ENCODE measurements at regions not wholly inside any gene's neighbourhood (a gene's known extent, or its start where the extent isn't known, plus 50 kb on each side); places are given as distances from the start of the nearest gene placed in this dataset.
"Not testable (repeated sequence)": the region's sequence is repeated elsewhere in the genome, so short reads cannot be mapped to it uniquely, and the experiment has no call there.

DNA sequence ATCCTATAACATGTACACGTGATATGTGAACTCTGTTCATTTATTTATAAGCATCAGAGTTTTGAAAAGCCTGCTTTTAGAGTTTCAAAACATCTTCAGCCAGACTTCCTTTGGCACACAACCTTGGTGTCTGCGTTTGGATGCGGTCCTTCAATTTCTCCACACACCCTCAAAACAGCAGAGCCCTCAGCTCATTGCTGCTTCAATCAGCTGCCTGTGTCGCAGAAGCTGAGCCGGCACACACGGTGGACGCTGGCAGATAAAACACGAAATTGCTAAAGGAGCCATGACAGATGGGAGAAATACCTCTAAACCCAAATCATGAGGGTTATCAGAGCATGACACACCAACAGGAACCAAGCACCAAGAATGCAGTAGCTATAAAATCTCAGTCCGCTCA is 396.4 kb upstream of the AKR1E2 start:
- DNase-seq: no peak

DNA sequence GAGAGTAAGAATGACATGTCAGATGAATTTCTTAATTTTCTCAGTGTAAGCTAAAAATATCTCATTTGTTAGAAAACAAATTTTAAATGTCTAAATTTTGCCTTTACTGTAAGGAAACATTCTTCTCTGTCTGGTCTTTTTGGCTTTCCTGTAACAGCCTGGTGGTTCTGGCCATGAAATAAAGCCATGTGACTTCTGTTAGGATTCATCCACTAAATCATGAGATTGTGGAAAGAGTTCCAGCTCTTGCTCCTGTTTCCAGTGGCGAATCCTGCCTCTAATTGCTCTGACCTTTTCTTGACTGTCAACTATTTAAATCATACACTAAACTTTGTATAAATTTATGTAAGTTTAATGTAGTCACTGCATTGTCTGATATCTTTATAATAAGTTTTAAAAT is 398.5 kb upstream of the AKR1E2 start:
- DNase-seq: no peak

DNA sequence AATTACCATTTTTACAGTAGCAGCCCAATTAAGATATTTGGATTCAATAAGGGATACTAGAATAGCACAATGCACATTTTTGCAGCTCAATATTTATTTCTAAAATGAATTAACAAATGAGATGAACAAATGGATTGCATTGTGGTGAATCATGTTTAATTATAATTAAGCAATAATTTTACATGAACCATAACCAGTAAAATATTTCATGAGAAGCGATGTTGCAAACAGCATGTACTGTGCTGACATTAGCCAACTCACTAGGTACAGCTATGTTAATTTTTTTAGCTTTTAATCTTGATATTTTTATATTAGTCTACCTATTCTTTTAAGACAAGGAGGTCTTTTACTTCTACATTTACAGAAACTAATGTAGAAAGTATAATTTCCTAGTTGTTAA is 399.1 kb upstream of the AKR1E2 start:
- DNase-seq: no peak

DNA sequence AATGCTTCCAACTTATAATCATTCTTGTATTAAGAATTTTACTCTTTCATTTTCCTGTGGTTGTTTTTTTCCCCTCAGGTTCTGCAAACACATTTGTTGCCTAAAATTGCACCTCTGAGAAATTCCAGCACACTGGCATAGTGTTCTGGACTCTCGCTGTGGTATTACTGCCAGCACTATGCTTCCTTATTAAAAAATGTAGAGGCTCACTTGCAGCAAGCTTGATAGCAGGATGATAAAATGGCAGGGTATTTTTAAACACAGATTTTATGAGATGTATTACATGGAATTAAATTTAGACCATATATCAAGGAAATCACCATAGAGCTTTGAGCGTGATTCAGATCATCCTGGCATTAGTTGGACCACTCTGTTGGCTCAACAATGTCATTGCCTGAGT is 416.7 kb upstream of the AKR1E2 start:
- no peak for DNase-seq

DNA sequence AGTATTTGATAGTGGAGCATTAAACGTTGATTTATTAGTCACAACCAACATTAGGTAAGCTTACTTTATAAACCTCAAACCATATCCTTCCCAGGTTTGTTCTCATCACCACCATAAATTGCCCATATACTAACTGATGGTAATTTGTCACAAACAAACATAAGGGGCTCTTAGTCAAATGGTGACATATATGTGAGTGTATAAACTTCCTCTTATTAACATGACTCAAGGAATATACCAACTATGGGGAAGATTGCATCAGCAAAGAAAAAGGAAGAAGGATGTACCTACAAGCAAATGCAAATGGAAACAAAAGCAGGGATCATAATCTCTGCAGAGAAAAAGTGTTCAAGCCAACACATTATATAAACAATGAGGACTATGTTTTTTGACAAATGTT is 418.2 kb upstream of the AKR1E2 start:
- DNase-seq: no peak

DNA sequence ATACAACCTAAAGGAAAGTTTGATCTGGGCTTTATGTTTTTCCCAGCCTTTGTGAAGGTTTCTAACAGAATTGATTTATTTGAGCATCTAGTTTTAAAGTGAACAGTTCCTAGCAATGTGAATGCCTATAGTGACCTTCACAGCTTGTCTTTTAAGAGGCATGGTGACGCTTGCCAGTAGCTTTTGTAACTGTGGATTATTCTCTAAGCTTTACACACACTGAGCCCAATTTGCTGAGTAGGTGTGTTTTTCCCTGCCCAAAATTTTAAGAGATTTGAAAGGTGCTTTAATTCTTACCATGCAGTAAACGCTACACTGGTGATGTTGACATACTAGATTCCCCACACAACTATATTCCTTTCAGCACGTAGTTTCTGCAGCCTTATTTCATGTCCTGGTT is 420.2 kb upstream of the AKR1E2 start:
- DNase-seq: no peak

DNA sequence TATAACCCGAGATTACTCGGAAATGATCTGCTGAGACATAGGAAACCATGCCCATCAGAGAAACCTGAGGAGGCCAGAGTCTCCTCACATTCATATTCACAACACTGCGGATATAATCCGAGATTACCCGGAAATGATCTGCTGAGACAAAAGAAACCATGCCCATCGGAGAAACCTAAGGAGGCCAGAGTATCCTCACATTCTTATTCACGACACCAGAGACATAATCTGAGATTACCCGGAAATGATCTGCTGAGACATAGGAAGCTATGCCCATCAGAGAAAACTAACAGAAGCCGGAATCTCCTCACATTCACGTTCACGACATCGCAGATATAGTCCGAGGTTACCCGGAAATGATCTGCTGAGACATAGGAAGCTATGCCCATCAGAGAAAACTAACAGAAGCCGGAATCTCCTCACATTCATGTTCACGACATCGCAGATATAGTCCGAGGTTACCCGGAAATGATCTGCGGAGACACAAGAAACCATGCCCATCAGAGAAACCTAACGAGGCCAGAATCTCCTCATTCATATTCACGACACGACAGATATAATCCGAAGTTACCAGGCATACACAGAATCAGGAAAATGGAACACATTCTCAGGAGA is 422.3 kb upstream of the AKR1E2 start:
- DNase-seq: no peak

DNA sequence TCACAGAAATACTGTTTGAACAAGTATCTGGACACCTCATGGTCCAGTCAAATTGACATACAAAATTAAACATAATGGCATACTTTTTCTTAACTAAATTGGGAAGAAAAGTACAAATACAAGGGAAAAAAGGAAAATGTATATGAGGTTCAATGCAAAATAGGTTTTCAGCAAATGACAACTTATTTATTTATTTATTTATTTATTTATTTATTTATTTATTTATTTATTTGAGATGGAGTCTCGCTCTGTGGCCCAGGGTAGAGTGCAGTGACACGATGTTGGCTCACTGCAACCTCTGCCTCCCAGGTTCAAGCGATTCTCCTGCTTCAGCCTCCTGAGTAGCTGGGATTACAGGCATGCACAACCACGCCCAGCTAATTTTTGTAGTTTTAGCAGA is 424.9 kb upstream of the AKR1E2 start:
- not testable (repeated sequence) for DNase-seq

DNA sequence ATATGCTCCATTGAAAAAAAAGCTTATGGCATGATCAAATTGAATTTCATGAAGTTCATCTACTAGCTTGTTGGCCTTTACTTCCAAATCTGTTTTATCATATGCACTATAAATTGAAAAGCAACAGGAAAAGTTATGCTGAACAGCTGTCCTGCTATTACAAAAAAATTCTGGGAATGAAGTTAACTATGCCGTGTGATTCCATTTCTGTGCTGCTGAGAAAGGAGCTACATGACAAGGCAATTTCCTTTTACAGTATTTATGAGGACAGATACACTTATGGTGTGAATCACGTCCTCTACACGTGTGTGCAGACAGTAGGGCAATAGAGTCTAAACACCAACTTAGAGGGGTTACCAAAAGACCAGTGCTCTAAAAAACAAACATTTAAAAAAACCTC is 426.5 kb upstream of the AKR1E2 start:
- DNase-seq: no peak

DNA sequence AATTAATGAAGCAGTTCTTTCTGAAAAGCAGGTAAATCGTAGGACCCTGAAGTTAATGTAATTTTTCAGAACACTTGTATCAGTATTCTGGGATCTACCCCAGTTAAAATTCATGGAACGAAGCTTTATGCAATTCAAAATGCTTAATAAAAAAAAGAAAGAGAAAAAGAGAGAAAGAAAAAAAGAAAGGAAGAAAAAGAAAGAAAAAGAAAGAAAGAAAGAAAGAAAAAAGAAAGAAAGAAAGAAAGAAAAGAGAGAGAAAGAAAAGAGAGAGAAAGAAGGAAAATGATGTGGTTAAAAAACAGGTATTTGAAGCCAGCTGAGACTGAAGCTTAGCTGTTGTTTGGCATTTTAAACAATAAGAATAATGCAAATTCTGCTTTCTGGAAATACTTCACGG is 427.4 kb upstream of the AKR1E2 start:
- DNase-seq: no peak

DNA sequence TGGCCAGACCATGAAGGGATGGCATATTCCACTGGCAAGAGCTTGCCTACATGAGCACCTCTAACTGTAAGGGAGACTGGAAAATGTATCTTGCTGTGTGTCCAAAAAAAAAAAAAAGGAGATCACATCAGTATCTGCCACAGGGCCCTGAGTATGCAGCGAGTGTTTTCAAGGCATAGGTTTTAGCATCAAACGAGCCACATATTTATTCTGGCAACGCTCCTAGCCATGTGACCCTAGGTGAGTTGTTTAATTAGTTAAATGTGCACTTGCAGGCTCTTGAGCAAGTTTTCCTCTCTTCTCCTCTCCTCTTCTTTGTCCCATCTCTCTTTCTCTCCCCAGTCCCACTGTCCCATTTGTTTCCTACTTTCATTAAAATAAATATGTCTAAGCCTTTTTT is 428.7 kb upstream of the AKR1E2 start:
- DNase-seq: no peak

DNA sequence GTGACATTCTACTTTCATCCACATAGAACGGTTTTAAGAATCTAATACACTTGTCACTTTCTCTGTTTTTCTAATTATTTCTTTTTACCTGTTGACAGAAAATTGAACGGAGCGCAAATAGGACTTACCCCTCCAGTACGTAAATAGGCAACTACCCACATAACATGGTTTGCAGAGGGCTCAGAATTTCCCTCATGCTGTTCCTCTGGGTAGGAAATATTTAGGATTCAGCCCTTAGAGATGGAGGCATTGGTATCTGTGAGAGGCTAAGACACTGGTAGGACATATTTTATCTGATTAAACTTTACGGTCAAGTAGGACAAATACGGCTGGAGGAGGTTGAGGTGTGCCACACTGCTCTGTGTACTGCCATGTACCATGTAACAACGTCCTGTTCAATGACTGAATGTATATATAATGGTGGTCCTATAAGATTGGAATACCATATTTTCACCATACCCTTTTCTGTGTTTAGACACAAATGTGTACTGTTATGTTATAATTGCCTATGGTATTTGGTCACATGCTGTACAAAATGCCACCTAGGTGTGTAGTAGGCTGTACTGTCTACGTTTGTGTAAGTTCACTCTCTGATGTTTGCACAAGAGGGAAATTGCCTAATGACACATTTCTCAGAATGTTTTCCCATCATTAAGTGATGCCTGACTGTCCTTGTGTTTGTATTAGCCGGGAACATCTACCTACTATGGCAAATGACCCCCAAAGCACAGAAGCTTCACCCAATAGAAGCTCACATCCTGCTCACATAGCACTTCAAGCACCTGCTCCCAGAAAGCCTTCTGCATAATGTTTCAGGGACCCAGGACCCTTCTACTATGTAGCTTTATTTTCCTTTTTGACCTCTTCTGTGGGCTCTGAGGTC is 429.4 kb upstream of the AKR1E2 start:
- DNase-seq: no peak

DNA sequence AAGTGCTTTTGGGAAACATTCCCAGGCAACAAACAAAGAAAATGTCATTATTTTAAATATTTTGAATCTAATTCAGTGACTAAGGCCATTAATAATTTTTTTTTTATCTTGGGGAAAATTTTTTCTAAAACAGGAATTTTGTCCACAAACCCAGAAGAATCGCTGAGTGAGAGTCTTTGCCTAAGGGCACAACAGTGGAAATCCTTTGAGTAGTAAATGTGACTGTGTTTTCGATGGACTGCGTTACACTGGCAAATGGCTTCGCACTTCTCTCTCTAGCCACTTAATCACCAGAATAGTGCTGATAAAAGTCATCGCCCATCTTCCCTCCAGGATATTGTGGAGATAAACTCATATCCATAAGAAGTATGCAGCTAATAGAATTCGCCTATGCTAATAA is 430.3 kb upstream of the AKR1E2 start:
- DNase-seq: no peak

DNA sequence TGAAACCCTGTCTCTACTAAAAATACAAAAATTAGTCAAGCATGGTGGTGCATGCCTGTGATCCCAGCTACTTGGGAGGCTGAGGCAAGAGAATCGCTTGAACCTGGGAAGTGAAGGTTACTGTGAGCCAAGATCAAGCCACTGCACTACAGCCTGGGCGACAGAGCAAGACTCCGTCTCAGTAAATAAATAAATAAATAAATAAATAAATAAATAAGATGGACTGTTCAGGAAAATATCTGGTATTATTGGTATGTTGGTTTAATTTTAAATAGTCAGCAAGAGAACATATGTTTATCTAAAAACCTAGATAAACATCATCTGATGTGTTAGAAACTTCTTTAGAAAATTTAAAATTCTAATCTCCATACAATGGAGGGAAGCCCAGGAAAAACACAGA is 431.6 kb upstream of the AKR1E2 start:
- not testable (repeated sequence) for DNase-seq

DNA sequence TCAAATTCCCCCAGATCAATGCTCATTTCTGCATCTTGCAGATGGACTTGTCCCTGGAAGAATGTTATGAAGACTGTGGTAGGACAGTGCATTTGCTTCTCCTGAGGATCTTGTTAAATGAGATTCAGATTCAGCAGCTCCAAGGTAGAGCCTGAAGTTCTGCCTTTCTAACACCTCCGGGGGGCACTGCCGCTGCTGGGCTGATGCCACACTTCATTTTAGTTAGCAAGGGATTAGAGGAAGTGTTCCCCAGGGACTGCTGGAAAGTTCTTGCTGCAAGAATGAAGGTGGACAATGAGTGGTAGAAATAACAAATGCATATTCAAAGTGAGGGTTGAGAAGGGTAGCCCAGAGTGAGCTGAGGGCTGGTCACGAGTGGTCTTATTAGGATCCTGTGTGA is 434.3 kb upstream of the AKR1E2 start:
- DNase-seq: no peak

DNA sequence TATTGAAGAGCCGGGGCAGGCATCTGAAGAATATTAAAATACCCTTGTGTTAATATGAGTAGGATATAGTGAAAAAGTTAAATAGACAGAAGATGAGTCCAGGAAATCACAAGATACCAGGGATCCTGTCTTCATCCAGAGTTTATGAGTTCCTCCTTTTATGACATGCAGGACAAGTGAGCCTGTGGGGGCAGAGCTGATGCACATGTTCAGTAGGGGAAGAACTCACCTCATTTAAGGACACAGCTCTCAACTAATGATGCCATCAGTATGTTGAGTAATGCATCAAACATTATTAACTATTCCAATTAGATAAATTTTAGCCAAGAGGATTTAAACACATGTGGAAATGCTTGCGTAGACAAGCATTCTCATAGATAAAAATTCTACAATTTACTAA is 435.8 kb upstream of the AKR1E2 start:
- DNase-seq: no peak

DNA sequence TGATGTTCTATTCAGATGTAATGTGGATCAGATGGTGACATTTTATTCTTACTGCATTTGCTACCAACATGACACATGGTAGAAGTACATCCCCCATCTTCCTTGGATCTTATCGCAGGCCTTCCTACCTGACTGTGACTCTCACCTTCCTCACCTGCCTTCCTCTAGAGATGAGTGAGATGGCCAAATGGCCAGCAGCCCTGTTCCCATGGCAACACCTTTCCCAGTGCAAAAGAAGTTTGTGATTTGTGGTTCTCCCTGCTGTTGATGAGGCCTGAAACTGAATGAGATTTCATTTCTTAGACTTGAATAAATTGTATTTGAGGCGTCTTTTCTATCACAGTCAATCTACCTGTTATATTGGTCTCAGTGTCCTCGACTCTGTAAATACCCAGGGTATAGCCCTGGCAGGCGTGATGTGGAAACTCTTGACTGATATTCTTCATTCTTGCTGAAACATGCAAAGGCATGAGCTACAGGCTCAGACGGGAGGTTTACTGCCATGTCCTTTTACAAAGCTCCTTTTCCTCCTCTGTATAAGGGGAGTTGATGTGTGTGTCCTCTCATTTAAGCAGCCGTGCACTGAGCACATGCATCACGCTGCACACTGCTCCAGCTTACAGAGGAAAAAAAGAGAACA is 440.7 kb upstream of the AKR1E2 start:
- no peak for DNase-seq

DNA sequence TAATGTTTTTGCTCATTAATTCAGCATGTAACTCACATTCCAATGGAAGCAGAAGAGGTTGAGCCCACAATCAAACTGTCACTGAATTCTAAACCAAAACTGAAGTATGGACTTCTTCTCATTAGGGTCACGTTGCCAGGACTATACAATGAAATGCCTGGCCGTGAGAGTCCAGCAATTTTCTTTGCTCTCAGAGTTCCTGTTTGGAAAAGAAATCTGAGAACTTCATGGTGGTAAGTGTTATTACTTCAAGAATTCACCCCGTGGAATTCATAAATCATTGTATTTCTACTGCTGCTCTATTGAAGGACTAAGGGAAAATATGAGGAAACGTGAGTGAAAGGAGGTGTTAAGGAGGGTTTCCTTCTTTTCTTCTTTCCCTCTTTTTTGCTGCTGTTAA is 441.8 kb upstream of the AKR1E2 start:
- DNase-seq: no peak

DNA sequence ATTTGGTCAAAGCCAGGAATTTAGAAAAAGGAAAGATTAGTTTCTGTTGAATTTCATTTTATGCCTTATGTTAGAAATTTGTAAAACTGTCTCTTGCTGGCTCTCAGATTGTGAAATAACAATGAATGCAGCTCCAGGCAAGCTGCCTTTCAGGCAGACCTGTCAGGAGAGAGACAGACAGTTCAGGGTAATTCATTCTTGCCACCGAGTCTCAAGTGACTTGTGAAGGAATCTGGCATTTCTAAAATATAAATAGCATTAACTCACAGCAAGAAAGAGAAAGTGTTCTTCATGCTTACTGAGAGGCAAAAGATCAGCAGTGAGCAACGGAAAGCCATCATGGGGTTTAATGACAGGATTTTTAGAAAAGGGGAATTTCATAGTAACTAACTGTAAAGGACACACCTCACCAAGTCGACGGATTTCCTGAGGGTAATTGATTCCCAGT is 442.3 kb upstream of the AKR1E2 start:
- DNase-seq: no peak

DNA sequence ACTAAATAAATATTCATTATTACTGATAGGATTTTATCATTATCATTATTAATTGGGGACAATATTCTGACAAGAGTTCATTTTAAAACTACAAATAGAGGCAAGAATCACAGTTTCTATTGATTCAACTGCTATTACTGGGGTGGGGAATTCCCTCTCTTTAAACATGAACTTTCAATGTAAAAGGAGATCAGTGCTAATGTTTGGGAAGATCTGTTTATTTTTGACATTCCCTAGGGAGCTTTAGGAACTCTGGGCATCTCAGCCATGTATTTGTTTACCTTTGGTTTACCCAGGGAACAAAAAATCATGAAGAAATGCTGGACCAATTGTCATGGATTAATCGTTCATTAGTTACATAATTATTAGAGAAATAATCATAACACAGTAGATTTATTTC is 443.2 kb upstream of the AKR1E2 start:
- DNase-seq: no peak

DNA sequence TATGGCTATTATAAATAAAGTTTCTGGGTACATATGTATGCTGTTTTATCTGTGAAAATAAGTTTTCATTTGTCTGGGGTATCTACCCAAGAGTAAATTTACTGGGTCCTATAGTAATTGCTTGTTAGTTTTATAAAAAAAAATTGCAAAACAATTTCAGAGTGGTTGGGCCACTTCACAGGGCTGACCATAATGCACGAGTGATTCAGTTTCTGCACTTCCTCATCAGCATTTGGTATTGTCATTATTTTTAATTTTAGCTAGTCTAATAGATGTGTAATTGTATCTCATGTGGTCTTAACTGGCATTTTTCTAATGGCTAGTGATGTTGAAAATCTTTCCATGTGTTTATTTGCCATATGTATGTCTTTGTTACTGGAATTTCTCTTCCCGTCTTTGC is 452.4 kb upstream of the AKR1E2 start:
- no peak for DNase-seq

DNA sequence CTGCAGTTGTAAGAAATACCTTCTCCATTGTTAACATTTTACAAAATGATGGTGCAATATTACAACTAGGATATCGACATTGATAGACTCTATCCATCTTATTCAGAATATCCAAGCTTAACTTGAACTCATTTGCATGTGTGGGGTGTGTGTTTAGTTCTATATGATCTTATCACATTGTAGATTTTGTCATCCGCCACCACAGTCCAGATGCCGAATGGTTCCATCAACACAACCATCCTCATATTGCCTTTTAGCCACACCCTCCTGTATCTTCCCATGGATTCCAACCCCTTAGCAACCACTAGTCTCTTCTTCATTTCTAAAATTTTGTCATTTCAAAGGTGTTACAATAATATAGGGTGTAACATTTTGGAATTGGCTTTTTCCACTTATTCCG is 452.9 kb upstream of the AKR1E2 start:
- DNase-seq: no peak

DNA sequence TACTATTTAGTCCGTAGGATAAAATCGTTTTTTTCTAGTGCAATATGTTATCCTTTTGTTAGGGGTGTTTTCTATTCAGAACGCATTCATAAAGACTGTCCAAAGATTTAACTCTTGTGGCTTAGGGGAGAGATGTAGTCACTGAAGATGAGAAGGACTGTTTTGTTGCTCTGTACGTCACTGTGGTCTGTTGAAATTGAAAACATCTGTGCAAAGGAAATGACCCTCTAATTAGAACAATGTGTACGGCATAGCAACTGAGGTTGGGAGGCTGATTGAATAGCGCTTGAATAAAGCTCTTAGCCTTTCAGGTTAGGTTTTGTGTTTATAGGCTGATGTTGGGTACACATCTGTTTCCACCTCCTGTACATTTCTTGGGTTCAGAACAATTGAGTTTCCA is 453.4 kb upstream of the AKR1E2 start:
- DNase-seq: no peak

DNA sequence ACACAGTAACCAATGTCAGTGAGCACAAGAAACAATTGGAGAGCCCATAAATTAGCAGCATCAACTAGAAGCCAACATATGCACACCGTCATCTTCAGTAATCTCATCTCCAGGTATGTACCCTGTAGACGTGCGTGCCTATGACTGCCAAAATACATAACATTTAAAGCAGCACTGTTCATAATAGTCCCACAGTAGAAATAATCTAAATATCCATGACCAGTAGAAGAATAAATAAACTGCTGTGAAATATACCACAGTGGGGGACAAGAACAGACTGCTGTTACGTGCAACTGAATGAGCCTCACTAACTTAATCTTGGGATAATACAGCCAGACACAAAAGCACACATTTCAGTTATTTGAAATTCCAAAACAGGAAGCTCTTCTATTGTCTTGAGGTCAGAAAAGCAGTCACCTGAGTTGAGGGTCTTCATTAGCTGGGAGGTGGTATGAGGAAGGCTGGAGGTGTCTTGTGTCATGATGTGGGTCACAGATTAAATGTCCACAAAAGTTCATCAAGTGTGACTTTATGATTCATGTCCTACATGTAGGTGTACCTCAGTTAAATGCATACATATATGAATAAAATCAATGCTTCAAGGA is 454.2 kb upstream of the AKR1E2 start:
- no peak for DNase-seq

All from CD4-positive, alpha-beta T cell treated with Interferon gamma for 1 hour (primary cell).